Stimulated activated CD8-positive, alpha-beta memory T cell treated with anti-CD3 and anti-CD28 coated beads, Interleukin-4, amount 100 ng/mL, for 1 hour (primary cell): ENCODE measurements at regions not wholly inside any gene's neighbourhood (a gene's known extent, or its start where the extent isn't known, plus 50 kb on each side); places are given as distances from the start of the nearest gene placed in this dataset.
"Not testable (repeated sequence)": the region's sequence is repeated elsewhere in the genome, so short reads cannot be mapped to it uniquely, and the experiment has no call there.

Experiments used
- DNase-seq, 2 donors: peaks; one replicate each; pipeline ENCODE4 v3.0.0-alpha.2; 2020; ENCODE audit warnings: low read depth in 2 of 2, low spot score in 1 of 2

DNA sequence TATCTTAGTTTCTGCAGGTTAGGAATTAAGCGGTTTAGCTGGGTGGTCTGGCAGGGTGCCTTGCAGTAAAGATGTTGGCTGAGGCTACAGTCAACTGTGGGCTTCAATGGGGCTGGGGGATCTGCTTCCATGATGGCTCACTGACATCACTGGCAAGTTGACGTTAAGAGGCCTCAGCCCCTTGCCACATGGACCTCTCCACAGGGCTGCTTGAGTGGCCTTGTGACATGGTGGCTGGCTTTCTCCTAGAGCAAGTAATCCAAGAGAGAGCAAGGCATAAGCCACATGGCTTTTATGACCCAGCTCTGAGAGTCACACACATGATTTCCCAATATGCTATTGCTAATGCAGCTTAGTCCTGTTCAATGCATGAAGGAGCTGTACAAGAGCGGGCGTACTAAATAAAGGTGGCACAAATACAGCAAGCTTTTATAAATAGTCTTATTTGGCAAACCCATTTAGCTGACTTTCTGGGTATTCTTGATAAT lies 109.1 kb downstream of the SEPTIN7 start:
- no peak for DNase-seq

DNA sequence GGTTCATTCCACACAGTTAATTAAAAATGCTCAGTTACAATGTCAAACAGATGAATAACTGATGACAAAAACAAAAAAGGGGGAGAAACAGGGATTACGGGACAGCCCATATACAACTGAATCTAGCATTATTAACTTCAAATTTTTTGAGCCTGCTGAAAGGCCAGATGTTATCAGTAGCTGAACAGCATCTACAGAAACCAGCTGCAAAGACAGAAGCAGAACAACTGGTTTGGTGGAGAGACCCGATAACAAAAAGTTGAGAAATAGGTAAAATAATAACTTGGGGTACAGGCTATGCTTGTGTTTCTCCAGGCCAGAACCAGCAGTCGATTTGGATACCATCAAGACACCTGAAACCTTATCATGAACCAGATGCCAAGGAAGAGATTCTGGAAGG lies 109.8 kb downstream of the SEPTIN7 start:
- not testable (repeated sequence) for DNase-seq

DNA sequence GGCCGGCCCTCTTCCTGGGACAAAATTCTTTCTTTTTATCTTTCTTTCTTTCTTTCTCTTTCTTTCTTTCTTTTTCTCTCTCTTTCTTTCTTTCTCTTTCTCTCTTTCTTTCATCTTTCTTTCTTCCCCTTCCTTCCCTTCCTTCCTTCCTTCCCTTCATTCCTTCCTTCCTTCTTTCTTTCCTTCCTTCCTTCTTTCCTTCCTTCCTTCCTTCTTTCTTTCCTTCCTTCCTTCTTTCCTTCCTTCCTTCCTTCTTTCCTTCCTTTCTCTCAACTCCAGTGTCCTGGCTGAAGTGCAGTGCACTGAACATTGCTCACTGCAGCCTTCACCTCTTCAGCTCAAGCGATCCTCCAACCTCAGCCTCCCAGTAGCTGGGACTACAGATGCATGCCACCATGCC lies 112.5 kb downstream of the SEPTIN7 start:
- not testable (repeated sequence) for DNase-seq

DNA sequence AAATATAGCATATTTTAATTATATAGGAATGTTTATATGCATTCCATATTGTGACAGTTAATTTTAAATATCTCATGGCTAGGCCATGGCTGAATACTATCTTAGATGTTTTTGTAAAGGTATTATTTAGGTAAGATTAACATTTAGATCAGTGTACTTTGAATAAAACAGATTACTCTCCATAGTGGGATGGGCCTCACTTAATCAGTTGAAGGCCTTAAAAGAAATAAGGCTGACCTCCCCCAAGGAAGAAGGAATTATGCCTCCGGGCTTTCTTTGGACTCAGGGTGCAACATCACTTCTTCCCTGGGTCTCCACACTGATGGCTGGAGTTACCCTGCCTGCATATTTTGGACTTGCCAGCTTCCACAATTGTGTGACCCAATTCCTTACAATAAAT lies 113.4 kb downstream of the SEPTIN7 start:
- not testable (repeated sequence) for DNase-seq

DNA sequence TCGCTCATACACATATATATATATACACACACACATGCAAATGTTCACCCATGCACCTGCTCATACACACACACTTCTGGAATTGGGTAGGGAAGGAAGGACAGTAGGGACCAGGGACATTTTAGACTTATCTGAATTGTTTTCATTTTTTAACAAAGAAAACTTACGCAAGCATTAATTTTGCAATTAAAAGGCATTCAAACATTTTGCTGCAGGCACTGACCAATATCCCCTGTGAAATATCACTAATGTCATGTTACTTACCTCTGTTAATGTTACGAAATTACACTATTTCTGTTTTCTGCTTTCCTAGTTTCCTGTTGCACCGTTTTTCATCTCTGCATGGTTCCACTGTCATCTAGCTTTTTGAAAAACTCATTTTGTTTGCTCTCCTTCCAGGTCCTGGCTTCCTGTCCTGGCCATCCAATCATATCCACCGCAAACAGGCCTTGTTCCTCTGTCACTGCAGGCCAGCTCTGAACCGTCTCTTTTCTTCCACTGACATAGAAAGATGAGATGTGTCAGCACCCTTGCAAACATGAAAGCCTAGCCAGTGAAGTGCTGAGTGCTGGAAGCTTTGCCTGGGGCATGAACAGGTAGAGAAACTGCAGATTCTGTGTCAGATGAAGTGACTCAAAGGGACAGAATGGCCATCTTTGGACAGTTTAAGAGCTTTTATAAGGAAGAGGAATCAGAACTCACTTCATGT lies 114.5 kb downstream of the SEPTIN7 start:
- DNase-seq, result not testable (repeated sequence)

DNA sequence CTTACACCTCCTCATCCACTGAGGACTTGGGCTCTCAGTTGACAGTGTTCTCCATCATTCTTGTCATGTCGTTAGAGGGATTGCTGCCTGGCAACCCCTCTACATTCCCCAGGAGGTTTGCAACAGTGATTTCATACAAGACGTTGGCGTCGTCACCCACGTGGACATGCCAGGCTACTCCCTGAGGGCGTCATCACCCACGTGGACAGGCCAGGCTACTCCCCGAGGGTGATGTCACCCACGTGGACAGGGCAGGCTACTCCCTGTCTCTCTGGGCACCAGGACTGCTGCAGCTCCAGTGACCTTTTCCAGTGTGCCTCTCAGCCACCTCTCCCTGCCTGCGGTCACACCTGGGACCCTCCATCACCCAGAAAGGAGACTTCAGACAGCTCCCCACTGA lies 117.4 kb downstream of the SEPTIN7 start:
- not testable (repeated sequence) for DNase-seq

DNA sequence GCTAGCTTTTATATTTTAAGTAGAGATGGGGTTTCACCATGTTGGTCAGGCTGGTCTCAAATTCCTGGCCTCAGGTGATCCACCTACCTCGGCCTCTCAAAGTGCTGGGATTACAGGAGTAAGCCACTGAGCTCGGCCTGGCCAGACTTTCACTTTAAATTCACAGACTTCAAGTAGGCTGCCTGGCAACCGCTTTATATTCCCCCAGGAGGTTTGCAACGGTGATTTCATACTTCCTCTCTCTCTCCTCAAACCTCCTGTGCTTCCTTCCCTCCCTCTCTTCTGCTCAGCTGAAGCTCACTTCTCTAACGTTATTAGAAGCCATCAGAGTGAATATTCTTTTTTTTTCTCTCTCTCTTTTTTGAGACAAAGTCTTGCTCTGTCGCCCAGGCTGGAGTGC lies 118.8 kb downstream of the SEPTIN7 start:
- not testable (repeated sequence) for DNase-seq

DNA sequence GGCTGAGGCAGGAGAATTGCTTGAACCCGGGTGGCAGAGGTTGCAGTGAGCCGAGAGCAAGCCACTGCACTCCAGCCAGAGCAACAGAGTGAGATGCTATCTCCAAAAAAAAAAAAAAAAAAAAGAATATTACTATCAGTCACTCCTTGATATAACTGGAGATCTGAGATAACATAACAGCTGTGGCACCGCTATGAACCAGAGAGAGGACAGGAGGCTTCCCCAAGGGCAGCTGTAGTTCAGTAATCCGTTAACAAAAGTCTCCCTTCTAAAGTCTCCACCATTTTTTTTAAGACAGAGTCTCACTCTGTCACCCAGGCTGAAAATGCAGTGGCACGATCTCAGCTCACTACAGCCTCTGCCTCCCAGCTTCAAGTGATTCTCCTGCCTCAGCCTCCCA lies 120.5 kb downstream of the SEPTIN7 start:
- not testable (repeated sequence) for DNase-seq

DNA sequence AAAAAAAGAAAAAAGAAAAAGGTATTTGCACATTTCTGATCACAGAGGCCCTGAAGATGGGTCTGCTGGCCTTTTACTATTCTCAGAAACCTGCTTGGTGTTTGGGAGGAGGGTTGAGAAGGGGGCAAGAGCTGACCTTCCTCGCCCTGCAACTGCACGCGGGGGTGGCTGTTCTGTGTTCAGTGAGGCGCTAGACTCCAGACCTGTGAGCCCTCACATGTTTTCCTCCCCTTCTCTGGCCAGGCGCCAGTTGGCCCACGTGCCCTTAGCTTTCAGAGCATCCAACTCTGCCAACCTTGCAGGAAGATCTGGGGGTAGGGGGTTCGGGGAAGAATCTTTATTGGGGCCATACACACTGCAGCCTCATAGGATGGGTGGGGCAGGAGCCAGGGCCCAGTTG lies 123.8 kb downstream of the SEPTIN7 start:
- DNase-seq, result not testable (repeated sequence)

DNA sequence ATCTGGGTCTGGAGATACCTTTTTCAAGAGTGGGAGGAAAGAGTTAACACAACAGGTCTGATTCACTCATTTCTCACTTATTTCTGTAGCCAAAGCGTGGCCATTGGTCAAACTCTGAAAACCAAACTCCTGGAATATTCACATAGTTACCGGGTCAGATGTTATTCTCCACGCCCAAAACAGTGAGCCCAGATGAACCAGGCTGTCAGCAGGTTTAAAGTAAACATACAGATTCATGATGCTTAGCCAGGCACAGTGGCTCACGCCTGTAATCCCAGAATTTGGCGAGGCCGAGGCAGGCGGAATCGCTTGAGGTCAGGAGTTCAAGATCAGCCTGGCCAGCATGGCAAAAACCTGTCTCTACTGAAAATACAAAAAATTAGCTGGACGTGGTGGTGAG lies 126.1 kb downstream of the SEPTIN7 start:
- not testable (repeated sequence) for DNase-seq

DNA sequence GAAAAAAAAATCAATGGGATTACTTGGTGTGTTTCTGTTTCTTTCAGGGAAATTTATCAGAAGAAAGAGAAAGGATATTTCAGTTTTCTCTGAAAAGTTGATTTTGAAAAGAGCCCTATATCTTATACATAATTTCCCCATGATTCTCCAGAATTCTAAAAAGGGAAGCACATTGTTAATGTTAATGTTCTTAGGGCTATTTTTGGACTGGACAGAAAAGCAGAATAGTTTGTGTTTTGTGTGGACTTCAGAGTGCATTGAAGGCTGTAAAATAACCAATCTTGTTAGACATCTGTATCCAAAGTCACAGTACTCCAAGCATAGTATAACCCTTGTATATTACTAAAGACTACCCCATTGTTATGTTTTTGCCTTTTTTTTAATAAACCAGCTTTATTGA lies 130.3 kb downstream of the SEPTIN7 start:
- not testable (repeated sequence) for DNase-seq

DNA sequence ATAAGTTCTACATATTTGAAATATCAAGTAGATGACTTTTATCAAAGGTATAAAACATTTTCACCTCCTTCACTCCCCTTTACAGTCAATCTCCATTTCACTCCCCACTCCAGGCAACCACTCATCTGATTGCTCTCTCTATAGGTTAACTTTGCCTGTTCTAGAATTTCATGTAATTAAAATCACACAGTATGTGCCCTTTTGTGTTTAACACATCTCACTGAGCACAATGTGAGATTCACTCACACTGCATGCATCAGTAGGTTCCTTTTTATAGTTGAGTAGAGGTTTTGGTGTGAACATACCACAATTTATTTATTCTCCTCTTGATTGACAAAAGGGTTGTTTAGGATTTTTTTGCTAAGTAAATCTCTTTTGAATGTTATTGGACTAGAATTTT lies 130.7 kb downstream of the SEPTIN7 start:
- DNase-seq, result not testable (repeated sequence)

DNA sequence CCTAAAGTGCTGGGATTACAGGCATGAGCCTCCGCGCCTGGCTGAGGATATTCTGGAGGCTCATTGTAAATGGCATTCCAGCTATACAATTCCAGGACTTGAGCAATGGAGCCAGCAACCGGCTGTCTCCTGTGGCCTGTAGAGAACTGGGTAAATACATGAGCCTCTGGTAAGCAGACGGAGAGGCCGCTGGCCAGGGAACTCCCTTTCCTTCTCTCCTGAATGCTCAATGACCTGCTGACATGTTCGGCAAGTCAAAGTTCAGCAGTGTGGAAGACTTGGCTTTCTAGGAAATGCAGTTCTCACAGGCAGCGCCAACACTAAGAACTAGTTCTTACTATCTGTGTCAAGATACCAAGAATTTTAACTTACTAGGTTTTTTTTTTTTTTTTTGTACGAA lies 139.8 kb downstream of the SEPTIN7 start:
- not testable (repeated sequence) for DNase-seq

DNA sequence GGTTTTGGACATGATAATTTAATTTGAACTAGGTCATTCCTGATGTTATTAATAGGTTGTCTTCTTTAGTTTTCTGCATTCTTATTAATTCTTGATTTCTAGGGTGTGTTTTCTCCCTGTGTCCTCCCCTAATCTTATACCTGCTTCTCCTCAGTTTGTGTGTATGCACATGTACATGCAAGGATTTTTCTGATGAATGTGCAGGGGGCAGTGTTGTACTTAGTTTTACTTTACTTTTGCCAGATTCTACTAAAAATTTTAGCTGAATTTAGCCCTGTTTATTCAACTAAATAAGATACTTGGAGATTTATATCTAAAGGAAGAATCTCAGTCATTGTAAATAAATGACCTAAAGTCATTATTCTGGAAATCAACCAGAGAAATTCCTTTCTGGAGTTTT lies 144.8 kb downstream of the SEPTIN7 start:
- not testable (repeated sequence) for DNase-seq

DNA sequence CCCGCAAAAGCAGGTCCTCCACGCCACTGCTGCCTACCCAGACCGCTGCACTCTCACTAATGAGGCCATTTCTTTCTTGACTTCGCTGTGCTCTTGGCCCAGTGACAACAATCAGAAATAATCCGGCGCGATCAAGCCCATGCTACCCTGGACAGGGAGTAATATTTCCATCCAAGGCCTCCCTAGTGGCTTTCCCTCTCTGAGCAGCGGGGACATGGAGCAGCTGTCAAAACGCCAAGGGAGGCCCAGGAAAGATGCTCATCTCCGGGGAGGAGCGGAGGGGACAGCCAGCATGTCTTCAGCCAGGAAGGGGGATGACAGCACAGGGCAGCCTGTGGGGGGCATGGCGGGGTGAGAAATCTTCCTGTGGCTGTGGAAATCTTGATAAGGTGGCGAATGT lies 154.9 kb downstream of the SEPTIN7 start:
- DNase-seq, result not testable (repeated sequence)

DNA sequence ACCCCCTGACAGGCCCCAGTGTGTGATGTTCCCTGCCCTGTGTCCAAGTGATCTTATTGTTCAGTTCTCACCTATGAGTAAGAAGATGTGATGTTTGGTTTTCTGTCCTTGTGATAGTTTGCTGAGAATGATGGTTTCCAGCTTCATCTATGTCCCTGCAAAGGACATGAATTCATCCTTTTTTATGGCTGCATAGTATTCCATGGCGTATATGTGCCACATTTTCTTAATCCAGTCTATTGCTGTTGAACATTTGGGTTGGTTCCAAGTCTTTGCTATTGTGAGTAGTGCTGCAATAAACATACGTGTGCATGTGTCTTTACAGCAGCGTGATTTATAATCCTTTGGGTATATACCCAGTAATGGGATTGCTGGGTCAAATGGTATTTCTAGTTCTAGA lies 156.1 kb downstream of the SEPTIN7 start:
- not testable (repeated sequence) for DNase-seq

DNA sequence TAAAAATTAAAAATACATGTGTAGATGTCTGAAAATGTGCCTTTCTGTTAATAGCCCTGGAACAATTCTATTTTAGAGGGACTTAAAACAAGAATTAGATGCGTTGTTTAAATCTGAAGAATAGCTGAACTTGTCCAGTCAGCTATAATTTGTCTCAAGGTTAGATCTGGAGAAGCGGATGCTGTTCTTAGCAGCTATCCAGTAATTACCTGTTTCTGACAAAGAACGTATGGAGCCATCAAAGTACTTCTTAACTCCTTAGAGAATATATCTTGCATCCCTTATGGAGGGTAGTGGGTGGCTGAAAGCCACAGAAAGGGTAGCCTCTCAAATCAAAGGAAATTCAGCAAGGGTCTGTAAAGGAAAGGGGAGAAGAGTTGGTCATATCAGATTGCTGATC lies 160.4 kb downstream of the SEPTIN7 start:
- not testable (repeated sequence) for DNase-seq

DNA sequence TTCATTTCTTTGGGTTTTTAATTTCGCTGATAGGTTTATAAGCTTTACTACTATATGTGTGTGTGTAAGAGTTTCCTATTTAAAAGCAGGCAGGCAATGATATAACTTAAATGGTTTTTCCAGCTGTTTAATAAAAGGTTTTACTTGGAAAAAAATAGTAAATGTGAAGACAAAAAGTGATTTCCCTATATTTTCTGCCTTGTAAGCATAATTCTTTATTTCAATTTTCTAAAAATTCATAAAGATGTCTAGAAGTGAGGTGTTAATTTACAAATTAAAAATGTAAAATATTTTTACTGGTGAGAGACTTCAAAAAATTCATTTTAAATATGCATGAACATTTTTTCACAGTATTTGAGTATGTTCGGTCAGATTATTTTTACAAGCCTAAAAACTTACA lies 161.8 kb downstream of the SEPTIN7 start:
- not testable (repeated sequence) for DNase-seq

DNA sequence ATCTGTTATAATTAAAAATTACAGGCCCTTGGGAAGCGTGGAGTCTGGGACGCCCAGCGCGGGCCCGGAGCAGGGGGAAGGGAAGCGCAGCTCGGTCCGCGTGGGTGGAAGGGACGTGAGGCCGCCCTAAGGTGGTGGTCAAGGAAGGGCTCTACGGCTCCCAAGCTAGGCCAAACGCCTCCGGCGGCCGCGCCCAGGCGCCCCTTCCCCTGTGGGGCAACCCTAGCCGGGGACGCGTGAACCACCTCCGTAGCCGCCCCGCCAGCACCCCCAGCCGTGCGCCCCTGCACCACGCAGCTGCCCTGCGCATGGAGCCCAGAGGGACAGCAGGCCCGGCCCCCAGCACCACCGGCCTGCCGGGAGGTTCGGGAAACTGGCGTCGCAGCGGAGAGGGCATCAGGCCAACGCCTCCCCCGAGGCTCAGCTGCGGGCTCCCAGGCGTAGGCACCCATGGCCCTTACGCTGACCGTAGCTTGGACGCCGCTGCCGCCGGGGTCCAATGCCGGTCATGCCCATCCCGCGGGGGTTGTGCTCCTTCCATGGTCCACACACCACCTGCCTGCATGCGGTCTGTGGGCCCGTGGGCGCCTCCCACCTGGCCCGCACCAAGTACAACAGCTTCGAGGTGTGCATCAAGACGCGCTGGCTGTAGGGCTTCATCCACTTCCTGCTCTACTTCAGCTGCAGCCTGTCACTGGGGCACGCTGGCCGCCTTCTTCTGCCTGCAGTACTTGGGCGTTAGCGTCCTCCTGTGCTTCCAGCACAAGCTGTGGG lies 166.7 kb downstream of the SEPTIN7 start:
- DNase-seq, result no peak

DNA sequence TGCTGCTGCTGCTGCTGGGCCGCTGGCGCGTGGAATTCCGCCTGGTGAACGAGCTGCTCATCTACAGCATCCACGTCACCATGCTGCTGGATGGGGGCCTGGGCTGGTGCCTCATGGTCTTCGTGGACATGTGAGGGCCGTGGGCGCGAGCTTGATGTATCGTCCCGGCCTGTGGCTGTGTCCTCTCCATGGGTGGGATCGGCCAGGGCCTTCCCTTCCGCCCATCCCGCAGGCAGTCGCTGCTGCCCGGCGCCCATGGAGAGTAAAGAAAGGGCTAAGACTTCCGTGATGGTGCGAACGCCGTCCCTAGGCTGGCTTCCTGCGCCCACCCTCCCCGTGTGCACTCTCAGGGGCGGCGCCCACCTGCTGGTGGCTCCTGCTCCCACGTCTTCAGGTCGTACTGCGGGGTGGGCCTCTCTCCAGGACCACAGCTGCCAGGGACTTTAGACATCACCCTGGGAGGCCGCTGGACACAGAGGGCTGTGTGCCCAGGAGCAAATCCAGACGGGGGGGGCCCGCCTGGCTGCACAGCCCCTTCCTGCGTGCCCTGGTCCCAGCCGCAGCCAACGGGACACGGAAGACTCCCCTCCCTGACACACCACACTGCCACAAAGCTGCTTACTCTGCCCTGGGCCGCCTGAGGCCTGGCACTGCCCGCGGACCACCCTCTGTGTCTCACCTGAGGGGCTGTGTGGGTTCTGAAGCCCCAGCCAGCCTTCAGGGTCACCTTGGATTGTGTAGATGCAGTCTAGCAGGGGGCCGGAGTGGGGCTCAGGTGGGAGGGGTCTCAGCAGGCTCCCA lies 167.5 kb downstream of the SEPTIN7 start:
- DNase-seq, result no peak

DNA sequence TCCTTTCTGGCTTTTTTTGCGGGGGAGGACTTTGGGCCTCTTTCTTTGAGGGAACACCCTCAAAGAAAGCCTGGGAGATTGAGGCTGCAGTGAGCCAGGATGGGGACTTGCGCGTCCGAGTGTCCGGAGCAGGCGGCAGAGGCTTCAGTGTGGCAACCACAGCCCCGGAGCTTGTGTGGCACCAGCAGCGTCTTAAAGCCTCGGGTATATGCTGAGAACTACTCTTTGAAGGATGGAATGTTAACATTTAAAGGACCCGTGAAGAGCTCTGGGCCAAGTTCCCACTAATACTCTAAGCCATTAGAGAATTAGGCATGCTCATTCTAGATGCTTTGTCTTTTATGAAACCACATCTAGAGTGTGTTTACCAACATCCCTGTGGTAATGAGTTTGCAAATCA lies 168.2 kb downstream of the SEPTIN7 start:
- no peak for DNase-seq

DNA sequence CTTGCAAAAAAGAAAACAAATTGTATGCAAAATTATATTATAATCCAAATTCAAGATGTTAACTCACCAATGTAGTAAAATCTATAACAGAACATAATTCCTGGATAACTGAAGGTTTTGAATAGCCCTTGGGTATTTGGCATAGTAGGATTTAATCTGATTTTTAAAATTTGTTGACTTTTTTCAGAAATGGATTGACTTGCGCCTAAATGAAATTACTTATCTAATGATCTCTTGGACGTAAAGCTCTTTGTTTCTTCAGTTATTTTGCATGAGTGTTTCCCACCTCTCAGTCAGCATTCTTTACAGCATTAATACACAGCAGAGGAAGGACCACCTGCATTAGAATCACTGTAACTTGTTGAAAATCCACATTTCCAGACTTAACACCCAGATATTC lies 169.6 kb downstream of the SEPTIN7 start:
- no peak for DNase-seq
